DMS114 treated with DMSO at 0.1 percent for 48 hours (cell line): ENCODE measurements at regions not wholly inside any gene's neighbourhood (a gene's known extent, or its start where the extent isn't known, plus 50 kb on each side); places are given as distances from the start of the nearest gene placed in this dataset.

Source experiments
- DNase-seq: peaks from one replicate; lab custom pipeline; 2025; ENCODE audit not compliant: unreplicated experiment; lab: John Stamatoyannopoulos, UW

DNA sequence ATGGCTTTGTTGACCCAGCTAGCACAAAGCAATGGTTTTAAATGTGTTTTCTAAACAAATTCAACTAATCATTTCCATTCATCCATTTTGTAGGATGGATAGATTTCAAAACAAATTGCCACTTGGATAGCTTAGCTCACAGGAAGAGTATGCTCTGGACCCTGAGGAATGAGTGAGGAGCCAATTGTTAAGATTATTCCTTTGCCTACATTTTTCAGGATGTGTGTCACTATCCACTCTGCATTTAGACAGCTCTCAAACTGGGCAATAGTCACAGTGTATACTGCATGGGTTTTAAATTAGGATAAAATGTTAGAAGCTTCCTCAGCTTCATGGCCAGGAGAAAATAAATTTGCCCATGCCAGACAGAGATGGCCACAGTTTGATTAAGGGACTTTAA lies 605.6 kb upstream of the TEX47 start:
- no peak for DNase-seq

DNA sequence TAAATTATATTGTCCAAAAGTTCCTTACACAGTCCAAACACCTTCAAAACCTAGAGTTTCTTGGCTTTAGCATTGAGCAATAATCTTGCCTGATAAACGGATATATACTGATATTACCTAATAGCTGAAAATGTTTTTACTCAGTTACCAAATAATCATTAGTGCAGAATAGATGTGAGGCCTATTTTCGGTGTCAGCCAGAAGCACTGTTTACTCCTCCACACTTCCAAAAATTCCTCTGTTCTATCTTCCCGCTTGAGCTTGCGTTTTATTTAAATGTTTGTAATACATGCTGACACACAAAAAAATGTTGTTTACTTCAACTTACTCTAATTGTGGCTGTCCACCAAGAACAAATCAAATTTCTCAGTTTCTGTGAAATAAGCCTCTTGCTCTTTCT lies 606.2 kb upstream of the TEX47 start:
- no peak for DNase-seq

DNA sequence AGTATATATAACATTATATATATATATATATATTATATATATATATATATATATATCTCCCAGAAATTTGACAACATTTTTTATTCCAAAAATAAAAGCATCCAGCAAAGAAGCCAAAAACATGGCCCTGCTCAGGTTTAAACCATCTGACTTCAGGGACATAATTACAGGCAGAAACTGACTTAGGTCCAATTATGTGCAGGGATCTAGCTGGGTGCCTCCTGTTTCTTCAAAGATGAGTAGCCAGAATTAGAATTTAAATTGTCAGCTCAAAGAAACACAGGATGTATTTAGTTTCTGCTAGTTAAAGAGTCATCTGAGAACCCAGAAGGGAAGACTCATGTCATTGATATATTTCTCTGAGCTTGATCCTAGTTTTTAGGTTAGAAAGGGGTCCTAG lies 656.4 kb upstream of the TEX47 start:
- DNase-seq = no peak

DNA sequence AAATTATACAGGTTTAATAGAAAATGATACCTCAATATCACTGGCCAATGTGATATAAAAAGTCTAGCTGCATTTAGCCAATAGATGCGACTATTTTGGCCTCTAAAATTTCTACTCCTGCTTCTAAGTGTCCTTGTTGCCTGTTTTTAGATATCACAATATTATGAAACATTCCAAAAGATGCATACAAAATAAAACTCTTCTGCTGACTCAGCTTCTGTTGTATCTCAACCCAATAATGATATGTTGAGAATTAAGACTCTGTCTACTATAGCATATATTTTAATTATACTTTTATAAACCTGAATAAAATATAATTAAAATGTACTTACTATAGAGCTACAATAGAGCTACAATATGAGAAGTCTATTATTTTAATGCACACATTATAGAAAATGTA lies 661.0 kb upstream of the TEX47 start:
- DNase-seq = no peak

DNA sequence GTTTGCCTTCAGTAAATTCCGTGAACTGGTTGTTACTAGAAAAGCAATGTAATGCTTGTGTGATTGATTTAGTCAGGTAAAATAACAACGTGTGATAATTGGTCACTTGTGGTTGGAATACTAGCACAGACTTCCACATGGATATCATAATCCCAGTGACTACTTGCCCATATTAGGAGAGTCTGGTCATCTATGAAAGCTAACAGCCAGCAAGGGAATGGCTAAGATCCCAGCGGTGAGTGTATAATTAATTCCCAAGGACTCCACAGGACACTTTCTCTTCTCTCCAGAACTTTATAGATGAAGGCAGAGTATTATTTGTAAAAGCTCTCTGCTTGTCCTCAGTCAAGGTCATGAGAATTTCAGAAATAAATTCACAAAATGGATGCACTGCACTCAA lies 662.6 kb upstream of the TEX47 start:
- no peak for DNase-seq

DNA sequence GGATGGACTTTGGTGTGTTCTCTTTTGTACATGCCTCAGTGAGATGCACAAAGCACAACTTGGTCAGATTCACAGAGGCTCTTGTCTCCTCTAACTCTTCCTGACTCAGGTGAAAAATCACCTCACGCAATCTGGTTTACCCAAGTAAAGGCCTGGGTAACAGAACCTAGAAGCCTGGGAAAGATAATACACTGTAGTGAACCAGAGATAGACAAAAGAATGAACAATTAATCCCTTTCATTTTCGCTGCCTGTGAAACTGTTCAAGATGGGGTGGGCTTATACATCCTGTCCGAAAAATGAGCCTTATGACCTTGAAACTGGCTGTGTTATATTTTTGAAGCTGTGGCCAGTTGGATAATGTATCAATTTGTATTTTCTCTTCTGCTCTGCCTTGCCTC lies 678.9 kb upstream of the TEX47 start:
- no peak for DNase-seq

DNA sequence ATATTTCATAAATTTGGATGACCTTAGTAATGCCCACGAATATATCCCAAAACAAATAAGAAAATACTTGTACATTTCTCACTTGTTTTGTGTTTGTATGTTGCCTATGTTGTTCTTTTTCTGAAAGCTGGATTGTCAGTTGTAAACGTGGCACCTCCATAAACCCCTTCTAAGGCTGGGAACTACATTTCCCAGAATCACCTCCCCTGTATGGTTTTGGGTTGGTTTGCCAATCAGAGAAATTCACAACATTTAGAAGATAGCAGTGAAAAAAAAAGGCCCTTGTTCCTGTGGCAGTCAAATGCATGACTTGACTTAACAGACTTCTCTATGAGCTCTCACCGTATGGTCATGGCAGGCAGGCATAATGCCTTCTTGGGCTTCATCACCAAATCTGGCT lies 676.3 kb upstream of the STEAP1 start:
- DNase-seq = no peak

DNA sequence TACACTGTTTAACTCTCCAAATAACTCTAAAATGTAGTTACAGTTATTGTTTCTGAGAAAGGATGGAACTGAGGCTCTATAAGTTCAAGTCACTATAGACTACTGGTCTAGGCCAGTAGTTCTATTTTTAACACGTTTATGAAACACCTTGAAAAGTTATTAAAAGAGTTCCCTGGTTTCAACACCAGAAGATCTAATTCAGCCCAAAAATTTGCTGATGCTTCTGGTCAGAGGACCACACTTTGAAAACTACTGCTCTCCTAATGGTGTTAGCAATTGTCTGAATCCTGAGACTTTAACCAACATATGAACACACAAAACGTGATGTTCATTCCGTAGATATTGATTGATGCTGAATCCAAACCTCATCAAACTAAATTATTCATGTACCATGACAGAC lies 658.6 kb upstream of the STEAP1 start:
- no peak for DNase-seq

DNA sequence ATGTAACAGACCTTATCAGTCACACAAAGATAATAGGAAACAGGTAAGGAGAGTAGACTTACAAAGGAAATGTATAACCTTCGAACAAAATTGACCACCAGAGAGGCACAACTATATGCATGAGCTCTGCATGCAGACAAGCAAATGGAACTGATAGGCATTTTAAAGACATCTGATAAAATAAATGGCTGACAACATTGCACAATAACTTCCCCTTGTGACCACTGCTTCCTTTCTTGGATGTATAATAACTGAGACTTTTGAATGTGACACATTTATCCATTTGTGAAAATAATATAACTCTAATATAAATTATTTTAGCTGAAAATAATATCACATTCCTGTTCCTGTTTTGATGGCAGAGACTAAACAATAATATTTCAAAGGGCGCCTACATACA lies 654.2 kb upstream of the STEAP1 start:
- no peak for DNase-seq

DNA sequence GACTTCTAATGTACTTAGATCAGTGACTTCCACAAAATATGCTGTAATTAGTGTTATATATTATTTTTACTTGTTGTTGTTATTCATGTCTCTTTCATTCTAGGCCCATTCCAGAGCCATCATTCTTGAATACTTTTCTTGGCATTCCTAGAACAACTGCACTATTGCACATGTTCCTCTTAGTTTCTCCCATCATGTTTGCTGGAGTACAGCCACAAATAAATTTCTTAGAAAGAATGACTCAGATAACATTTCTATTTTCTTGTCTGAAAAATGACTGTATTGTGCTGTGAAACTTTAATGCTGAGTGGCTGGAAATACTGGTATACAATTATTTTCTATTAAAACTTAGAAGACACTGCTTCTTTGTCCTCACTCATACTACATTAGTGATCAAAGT lies 651.0 kb upstream of the STEAP1 start:
- DNase-seq = no peak

DNA sequence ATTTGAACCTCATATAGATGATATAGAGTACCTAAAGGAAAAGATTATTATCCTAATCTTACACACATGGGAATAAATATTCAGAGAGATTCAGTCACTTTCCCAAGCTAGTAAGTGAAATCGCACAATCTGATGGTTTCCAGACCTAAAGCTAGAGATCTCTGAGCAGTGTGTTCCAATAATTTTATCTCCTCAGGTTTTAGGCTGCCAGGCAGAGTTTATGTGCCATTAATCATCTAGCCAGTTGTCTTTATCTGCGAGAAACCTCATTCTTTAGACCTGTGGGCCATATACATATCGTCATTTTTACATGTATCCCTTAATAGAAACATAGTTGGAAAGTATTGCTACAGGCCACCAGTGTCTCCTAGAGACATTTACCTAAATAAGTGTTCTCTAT lies 647.2 kb upstream of the STEAP1 start:
- no peak for DNase-seq

DNA sequence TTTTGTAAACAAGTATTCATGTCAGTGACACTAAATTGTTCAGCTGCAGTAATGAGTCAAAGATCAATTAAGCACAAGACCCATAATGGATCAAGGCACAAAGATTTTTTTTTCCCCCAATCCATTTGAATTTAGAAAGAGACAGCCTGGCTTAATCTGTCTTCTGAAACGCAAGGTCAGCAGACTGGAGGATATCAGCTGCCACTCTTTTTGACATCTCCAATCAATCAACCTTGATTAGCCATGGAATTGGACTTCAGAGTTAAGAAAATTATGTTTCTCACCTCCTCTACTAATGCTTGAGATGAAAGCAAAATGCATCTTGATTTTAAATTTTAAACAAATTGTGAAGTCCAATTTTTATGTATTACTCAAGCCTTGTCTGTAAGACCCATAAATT lies 642.4 kb upstream of the STEAP1 start:
- no peak for DNase-seq

DNA sequence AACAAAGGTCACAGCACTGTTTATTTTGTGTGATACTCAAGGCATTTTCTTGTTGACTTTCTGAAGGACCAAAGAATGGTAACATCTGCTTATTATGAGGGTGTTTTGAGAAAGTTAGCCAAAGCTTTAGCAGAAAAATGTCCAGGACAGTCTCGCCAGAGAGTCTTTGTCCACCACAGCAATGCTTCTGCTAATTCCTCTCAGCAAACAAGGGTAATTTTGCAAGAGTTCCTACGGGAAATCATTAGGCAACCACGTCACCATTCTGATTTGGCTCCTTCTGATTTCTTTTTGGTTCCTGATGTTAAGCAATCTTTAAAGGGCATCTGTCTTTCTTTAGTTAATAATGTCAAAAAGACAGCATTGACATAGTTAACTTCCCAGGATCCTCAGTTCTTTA lies 639.3 kb upstream of the STEAP1 start:
- DNase-seq = no peak

DNA sequence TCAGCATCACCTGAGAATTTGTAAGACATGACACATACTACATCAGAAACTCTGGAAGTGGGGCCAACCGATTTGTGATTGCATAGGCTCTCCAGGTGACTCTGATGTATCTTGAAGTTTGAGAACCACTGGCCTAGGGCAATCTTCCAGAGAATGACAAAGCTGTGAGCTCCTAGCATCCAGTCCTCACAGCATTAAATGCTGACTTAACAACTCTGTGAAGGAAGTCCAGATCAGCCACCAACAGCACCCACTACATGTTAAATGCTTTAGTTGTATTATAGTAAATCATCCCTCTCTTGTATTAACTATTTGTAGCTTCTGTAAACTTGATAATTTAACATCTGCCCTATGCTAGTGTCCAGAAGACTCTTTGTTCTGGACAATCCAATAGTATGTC lies 636.5 kb upstream of the STEAP1 start:
- DNase-seq = no peak

DNA sequence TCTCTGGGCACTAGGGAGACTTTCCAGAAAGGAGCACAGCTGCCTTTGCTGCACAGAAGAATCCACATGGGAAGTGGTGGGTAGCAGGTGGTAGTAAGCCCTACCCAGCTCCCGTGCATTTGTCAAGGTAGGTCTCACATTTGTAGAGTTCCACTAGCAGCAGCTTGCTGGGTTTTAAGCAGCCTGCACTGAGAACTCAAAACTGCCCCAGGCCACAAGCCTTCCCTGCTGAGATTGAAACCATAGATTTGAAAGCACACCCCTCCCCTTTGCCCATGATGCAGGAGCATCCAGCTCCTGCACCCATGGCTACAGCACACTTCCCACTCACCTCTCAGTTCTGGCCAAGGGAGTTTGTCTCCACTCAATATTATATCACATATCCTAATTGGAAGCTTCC lies 604.5 kb upstream of the STEAP1 start:
- no peak for DNase-seq

DNA sequence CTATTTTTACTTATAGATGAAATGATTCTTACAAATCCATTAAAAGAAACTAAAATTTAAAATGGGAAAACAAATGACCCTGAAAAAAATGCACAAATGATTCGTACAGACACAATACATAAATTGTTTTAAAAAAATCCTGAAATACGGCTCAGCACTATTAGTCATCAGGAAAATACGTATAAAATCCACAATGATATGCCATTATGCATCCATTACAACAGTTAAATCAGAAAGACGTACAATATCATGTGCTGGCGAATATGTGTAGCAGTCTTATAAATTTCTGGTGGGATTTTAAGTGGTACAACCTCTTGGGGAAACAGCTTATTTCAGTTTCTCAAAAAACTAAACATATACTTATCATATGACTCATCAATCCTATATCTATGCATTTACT lies 600.1 kb upstream of the STEAP1 start:
- no peak for DNase-seq

DNA sequence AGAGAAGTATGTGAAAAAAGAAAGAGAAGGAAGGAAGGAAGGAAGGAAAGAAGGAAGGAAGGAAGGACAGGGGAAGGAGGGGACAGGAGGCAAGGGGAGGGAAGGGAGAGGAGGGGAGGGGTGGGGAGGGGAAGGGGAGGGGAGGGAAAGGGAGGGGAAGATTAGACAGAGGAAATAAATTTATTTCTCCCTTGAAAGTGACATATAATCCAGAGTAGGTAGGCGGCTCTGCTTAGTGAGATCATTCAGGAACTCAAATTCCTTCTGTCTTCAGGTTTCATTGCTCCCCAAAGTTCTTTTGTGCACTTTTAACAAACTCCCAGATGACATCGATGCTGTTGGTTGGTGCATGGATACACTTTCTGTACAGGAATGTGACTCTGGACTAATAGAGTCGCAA lies 594.7 kb upstream of the STEAP1 start:
- DNase-seq = no peak

DNA sequence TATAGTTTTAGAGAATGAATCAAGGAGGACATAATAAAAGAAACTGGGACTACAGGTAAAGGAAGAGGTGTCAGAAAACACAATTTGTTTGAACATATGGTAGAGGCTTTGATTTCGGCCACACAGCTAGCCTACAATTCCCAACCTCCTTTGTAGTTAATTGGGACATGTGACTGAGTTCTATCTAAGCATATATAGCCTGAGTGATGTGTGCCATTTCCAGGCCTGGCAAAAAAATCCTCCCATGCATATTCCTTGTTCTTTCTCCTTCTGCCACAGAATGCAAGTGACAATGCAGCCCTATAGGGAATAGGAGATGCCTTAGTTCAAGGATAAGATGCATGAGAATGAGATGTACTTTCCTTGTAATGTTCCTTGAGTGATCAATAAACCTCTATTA lies 590.7 kb upstream of the STEAP1 start:
- no peak for DNase-seq

DNA sequence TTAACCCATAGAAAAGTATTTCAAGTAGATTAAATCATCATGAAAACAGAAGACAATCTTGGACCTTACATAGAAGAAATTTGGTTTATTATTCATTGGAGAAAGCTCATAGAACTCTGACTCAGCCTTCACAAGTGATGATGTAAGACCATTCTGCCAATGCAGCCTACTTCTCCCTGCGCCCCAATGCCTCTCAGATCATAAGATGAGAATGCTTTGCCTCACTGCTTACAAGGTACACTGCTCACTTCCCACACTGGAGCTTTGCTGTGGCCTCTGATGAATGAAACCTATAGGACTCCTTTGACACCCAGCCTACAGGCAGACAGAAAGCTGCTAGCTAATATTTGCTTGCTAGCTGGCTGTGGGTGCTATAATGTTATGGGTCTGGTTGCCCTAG lies 569.4 kb upstream of the STEAP1 start:
- no peak for DNase-seq

DNA sequence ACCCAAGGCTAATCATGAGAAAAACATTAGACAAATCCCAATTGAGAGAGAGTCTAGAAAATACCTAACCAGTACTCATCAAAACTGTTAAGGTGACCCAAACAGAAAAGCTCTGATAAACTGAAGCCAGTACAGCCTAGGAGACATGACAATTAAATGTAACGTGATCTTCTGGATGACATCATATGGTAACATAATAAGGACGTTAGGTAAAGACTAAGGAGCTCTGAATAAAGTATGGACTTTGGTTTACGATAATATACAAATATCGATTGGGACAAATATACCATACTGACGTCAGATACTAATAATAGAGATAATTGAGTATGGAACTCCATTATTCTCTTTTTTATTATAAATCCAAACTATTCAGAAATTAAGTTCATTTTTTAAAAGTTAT lies 561.1 kb upstream of the STEAP1 start:
- DNase-seq = no peak

DNA sequence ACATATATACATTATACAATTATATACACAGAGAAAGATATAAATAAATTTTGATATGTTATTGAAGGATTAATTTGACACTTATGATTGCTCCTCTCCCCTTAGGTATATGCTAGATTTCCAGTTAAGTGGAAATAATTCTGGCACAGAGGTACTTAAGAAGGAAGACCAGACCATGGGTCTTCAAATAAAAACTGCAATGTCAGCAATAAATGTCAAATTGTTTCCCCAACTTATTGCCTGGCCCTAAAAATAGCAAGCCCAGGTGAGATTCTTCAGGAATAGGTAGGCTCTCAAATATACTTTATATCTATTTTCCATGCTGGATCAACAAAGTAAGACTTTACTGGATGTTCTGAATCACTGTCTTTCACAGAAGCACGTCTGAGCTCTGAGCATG lies 551.3 kb upstream of the STEAP1 start:
- DNase-seq = no peak

DNA sequence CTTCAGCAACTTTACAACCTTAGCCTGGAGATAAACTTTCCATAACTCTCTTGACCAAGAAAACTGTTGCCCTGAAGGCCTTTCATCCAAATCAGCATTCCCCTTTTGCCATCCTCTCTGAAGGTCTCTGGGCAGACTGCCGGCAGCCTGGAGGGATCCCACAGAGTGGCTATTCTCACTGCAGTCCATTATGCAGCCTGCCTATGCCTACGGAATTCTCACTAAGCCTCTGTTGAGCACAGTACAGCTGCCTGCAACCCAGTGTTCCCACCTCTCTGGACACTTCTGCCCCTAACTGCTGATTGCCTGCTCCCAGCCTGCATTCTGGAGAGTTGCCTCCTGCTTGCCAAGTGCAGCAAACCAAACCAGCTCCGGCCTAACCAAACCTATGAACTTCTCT lies 548.9 kb upstream of the STEAP1 start:
- DNase-seq = no peak

DNA sequence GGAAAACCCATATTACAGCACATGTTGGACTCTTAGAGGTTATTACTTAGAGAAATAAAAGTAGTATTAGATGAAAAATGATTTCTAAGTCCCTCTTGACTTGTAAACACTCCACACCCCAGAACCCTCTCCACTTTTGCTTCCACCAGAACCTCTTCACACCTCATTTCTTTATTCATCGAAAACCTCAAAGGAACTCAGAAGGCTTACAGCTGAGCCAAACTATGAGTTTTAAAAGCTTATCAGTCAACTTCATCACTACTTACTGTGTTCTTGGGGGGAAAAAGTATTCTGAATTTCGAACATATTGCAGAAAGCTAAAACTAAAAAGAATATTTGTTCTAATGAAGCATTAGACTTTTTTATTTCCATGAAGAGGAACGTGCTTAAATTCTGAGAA lies 547.8 kb upstream of the STEAP1 start:
- DNase-seq = no peak

DNA sequence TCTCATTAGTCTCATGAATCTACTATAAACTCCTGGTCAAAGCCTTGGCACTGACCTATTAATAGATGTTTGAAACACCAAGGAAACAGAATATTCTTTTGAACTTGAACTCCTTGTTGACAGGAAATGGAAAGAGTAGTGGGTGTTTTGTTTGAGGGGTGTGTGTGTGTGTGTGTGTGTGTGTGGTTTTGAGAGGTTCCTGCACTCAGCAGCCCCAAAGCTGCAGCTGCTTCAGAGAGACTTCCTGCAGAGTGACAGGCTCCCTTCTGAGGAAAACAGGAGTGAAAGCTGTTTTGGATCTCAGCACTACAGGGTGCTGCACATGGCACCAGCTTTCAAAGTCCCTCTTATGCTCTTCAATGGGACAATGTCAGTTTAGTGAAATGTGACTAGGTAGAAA lies 546.5 kb upstream of the STEAP1 start:
- DNase-seq = no peak
